ENCODE measurements at regions not wholly inside any gene's neighbourhood (a gene's known extent, or its start where the extent isn't known, plus 50 kb on each side); places are given as distances from the start of the nearest gene placed in this dataset.

DNA sequence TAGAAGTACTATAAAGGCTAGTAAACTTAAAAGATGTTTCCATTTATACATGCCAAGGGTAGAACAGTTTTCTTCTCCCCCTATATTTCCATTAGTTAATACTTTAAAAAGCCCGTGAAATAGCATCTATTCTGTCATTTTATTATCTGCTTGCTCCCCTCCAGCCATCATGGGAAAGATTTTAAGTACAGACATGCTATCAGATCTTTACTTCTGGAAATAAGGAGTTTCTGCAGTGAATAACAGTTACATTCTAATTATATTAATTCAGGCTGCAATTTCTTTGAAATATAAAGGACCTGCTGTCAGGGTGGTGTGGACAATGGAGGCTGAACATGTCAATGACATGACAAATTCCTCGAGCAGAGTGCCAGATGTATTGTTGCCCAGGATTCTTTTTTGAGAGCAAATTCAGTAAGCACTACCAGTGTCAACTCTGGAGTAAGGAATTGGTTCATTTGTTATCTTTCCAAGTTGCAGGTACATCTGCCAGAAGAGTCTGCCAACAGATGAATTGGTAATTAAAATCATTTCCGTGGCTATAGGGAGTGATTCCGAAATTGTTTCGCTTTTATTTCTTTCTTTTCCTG lies 151.3 kb downstream of the BTG1 start:
- TF ChIP-seq, protein P1, sequence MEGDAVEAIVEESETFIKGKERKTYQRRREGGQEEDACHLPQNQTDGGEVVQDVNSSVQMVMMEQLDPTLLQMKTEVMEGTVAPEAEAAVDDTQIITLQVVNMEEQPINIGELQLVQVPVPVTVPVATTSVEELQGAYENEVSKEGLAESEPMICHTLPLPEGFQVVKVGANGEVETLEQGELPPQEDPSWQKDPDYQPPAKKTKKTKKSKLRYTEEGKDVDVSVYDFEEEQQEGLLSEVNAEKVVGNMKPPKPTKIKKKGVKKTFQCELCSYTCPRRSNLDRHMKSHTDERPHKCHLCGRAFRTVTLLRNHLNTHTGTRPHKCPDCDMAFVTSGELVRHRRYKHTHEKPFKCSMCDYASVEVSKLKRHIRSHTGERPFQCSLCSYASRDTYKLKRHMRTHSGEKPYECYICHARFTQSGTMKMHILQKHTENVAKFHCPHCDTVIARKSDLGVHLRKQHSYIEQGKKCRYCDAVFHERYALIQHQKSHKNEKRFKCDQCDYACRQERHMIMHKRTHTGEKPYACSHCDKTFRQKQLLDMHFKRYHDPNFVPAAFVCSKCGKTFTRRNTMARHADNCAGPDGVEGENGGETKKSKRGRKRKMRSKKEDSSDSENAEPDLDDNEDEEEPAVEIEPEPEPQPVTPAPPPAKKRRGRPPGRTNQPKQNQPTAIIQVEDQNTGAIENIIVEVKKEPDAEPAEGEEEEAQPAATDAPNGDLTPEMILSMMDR (IDR thresholded peaks at IDR 0.05; ENCODE audit: insufficient read depth, low read length): no peak
- no peak for TF ChIP-seq POLR2AphosphoS5 (IDR thresholded peaks at IDR 0.05; ENCODE audit: low read depth)
